ENCODE measurements at regions not wholly inside any gene's neighbourhood (a gene's known extent, or its start where the extent isn't known, plus 50 kb on each side); places are given as distances from the start of the nearest gene placed in this dataset.

- TF ChIP-seq, protein P1, sequence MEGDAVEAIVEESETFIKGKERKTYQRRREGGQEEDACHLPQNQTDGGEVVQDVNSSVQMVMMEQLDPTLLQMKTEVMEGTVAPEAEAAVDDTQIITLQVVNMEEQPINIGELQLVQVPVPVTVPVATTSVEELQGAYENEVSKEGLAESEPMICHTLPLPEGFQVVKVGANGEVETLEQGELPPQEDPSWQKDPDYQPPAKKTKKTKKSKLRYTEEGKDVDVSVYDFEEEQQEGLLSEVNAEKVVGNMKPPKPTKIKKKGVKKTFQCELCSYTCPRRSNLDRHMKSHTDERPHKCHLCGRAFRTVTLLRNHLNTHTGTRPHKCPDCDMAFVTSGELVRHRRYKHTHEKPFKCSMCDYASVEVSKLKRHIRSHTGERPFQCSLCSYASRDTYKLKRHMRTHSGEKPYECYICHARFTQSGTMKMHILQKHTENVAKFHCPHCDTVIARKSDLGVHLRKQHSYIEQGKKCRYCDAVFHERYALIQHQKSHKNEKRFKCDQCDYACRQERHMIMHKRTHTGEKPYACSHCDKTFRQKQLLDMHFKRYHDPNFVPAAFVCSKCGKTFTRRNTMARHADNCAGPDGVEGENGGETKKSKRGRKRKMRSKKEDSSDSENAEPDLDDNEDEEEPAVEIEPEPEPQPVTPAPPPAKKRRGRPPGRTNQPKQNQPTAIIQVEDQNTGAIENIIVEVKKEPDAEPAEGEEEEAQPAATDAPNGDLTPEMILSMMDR (IDR thresholded peaks at IDR 0.05), result no peak
- TF ChIP-seq EZH2 (IDR thresholded peaks at IDR 0.05; ENCODE audit: borderline replicate concordance, insufficient read depth, low read depth, low read length, poor library complexity, severe bottlenecking), result no peak
These were observed 1121.3 kb downstream of the TBC1D22A start for GRCh38 chr22:47883757-47884156.
